ENCODE measurements at regions not wholly inside any gene's neighbourhood (a gene's known extent, or its start where the extent isn't known, plus 50 kb on each side); places are given as distances from the start of the nearest gene placed in this dataset.

GRCh38 chr18:67670024-67670543 is 153.6 kb upstream of the DSEL start:
- H3K27ac ChIP-seq: no peak overlapping the region
- no peak for TF ChIP-seq CTCF (conservative IDR thresholded peaks at IDR 0.05)
- no peak for TF ChIP-seq ZFX (IDR thresholded peaks at IDR 0.05)

- no peak for TF ChIP-seq ZFX (IDR thresholded peaks at IDR 0.05)
- no peak for TF ChIP-seq CTCF (conservative IDR thresholded peaks at IDR 0.05)
- H3K27ac ChIP-seq: no peak overlapping the region
Measured at GRCh38 chr18:67665266-67665665, 148.7 kb upstream of the DSEL start.

GRCh38 chr18:67662996-67663395 is 146.5 kb upstream of the DSEL start:
- TF ChIP-seq CTCF (conservative IDR thresholded peaks at IDR 0.05) (no peak), ZFX (IDR thresholded peaks at IDR 0.05) (no peak)
- no peak overlapping the region for H3K27ac ChIP-seq

GRCh38 chr18:67661555-67661954 is 145.0 kb upstream of the DSEL start:
- TF ChIP-seq ZFX (IDR thresholded peaks at IDR 0.05) (no peak), CTCF (conservative IDR thresholded peaks at IDR 0.05) (no peak)
- H3K27ac ChIP-seq: no peak overlapping the region

- H3K27ac ChIP-seq: no peak overlapping the region
- no peak for TF ChIP-seq ZFX (IDR thresholded peaks at IDR 0.05)
- TF ChIP-seq CTCF (conservative IDR thresholded peaks at IDR 0.05): no peak
Measured at GRCh38 chr18:67654101-67654500, 137.6 kb upstream of the DSEL start.

GRCh38 chr18:67652288-67652687 is 135.8 kb upstream of the DSEL start:
- no peak overlapping the region for H3K27ac ChIP-seq
- TF ChIP-seq CTCF (conservative IDR thresholded peaks at IDR 0.05) (no peak), ZFX (IDR thresholded peaks at IDR 0.05) (no peak)

- no peak overlapping the region for H3K27ac ChIP-seq
- TF ChIP-seq ZFX (IDR thresholded peaks at IDR 0.05) (no peak), CTCF (conservative IDR thresholded peaks at IDR 0.05) (no peak)
Measured at GRCh38 chr18:67651438-67651837, 134.9 kb upstream of the DSEL start.

All from C4-2B (cell line).